ENCODE measurements at regions not wholly inside any gene's neighbourhood (a gene's known extent, or its start where the extent isn't known, plus 50 kb on each side); places are given as distances from the start of the nearest gene placed in this dataset.

DNA sequence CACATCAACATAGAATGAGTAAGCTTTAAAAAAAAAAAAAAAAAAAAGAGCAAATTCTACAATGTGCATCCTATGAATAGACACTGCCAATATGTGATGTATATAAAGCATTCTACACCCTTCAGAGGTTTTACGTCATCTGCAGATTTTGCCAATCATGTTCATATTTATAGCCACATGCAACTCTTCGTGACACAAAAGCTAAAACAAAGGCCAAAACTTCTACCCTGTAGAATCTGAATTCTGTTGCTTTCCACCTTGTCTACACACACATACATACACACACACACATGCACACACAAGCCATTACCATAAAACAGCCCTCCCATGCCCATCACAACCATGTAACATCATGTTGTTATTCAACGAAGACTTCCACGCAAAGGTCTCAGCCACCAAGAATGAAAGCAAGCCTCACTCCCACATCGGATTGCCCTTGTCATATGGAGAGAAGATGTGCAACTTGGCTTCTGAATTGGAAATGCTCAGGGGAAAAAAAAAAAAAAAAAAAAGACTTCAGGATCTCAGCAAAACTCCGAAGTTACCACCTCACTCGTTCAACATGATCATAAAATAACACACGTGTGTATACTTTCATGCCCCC is 479.4 kb upstream of the JARID2 start:
- no peak overlapping the region for H2BK120ac ChIP-seq (ENCODE audit: low read depth, low read length, poor library complexity, severe bottlenecking)
- no peak overlapping the region for H2BK12ac ChIP-seq (ENCODE audit: insufficient read length, low read depth, low read length)
- WGBS (ENCODE audit: extremely low coverage, insufficient read length, low lambda C conversion rate), result no CpG with 5 or more reads among the region's 8 CpGs
- Mint-ChIP-seq H3K36me3 (ENCODE audit: insufficient read depth in 1 of 3, low read depth in 3 of 3) (no peaks in the 10 kb centered on the region; a peak in 1 of 7 replicates), H3K9me3 (peaks cover 0 to 2% of the 10 kb centered on the region in 2 experiments; a peak in 2 of 5 replicates), H3K4me1 (peaks cover 10 to 11% of the 10 kb centered on the region in 2 experiments), H3K4me3 (no peak overlapping the region), H3K27ac (no peak overlapping the region), H3K27me3 (ENCODE audit: low read depth) (no peaks in the 10 kb centered on the region)
- H3K27me3 ChIP-seq (ENCODE audit: insufficient read depth, low read length), result no peaks in the 10 kb centered on the region
- H3K23ac ChIP-seq (ENCODE audit: insufficient read length, low read depth, low read length), result no peak overlapping the region
- H4K91ac ChIP-seq (ENCODE audit: insufficient read length, low read depth, low read length), result no peak overlapping the region
- H2BK15ac ChIP-seq (ENCODE audit: low read depth, low read length), result no peak overlapping the region
- H3K79me2 ChIP-seq (ENCODE audit: insufficient read depth, low read length), result no peaks in the 10 kb centered on the region
- H3K4me1 ChIP-seq (ENCODE audit: insufficient read depth, low read length), result 0 out of 2 replicates have a peak, but pooled peaks cover 2% of the 10 kb centered on the region
- H3K56ac ChIP-seq (ENCODE audit: insufficient read length, low read depth, low read length), result no peak overlapping the region
- no peaks in the 10 kb centered on the region for H3K23me2 ChIP-seq (ENCODE audit: insufficient read length, low read depth, low read length, poor library complexity, severe bottlenecking)
- no peak for DNase-seq
- no peak overlapping the region for H3K4ac ChIP-seq (ENCODE audit: low read depth, low read length)
- H3T11ph ChIP-seq (ENCODE audit: low read length), result no peak overlapping the region
- no peak overlapping the region for H2BK5ac ChIP-seq (ENCODE audit: insufficient read length, low read length)
- no peaks in the 10 kb centered on the region for H3K79me1 ChIP-seq (ENCODE audit: insufficient read depth, low read depth, low read length, poor library complexity, severe bottlenecking)
- no peaks in the 10 kb centered on the region for H4K20me1 ChIP-seq (ENCODE audit: control insufficient read depth, insufficient read depth, insufficient read length)
- H4K5ac ChIP-seq (ENCODE audit: insufficient read length, low read depth, low read length), result no peak overlapping the region
- no peak overlapping the region for H2AK5ac ChIP-seq (ENCODE audit: insufficient read length, low read length)
- H3K27ac ChIP-seq (ENCODE audit: insufficient read length, low read depth, low read length), result no peak overlapping the region
- H3K18ac ChIP-seq (ENCODE audit: insufficient read length, low read depth, low read length), result no peak overlapping the region
- no peak overlapping the region for H3K14ac ChIP-seq (ENCODE audit: insufficient read depth, low read length)
- no peak overlapping the region for H4K8ac ChIP-seq (replicated peaks; ENCODE audit: insufficient read length, low read depth, low read length)
- TF ChIP-seq CTCF (conservative IDR thresholded peaks at IDR 0.05), result no peak
- no peak overlapping the region for H3K9ac ChIP-seq (ENCODE audit: extremely low read depth, insufficient read length, low read length)
- H3K4me2 ChIP-seq (ENCODE audit: insufficient read depth, insufficient read length, low read length), result no peak overlapping the region
- no peaks in the 10 kb centered on the region for H3K9me3 ChIP-seq (ENCODE audit: control insufficient read depth, low read depth, low read length)
- H2AFZ ChIP-seq (ENCODE audit: low read length), result no peak overlapping the region
- no peak overlapping the region for H2BK20ac ChIP-seq (ENCODE audit: low read depth, low read length, poor library complexity, severe bottlenecking)
